ENCODE measurements at regions not wholly inside any gene's neighbourhood (a gene's known extent, or its start where the extent isn't known, plus 50 kb on each side); places are given as distances from the start of the nearest gene placed in this dataset.

GRCh38 chrX:95536661-95537060 is 1148.0 kb upstream of the DIAPH2 start:
- no peak for TF ChIP-seq CTCF (IDR thresholded peaks at IDR 0.05)
- no peak for TF ChIP-seq POLR2A (IDR thresholded peaks at IDR 0.05)
